ENCODE measurements at regions not wholly inside any gene's neighbourhood (a gene's known extent, or its start where the extent isn't known, plus 50 kb on each side); places are given as distances from the start of the nearest gene placed in this dataset.
A peak's percentile ranks its signal among the peaks of the same experiment; 100 is the strongest.
"Not testable (repeated sequence)": the region's sequence is repeated elsewhere in the genome, so short reads cannot be mapped to it uniquely, and the experiment has no call there.

GRCh38 chr10:21463436-21463835 lies 62.0 kb downstream of the SKIDA1 start:
- DNase-seq (ENCODE audit: low read depth), result no peak

- DNase-seq (ENCODE audit: low read depth), result peak; percentile 5
These were observed 67.2 kb downstream of the SKIDA1 start for GRCh38 chr10:21458126-21458871.

GRCh38 chr10:21456160-21456559 lies 69.3 kb downstream of the SKIDA1 start:
- no peak for DNase-seq (ENCODE audit: low read depth)

GRCh38 chr10:21452203-21452602 lies 73.3 kb downstream of the SKIDA1 start:
- no peak for DNase-seq (ENCODE audit: low read depth)

GRCh38 chr10:21449288-21449966 lies 76.1 kb downstream of the SKIDA1 start:
- DNase-seq (ENCODE audit: low read depth), result no peak

GRCh38 chr10:21445163-21445562 lies 80.3 kb downstream of the SKIDA1 start:
- peak; percentile 5 for DNase-seq (ENCODE audit: low read depth)

- DNase-seq (ENCODE audit: low read depth), result no peak
These were observed 83.9 kb downstream of the SKIDA1 start for GRCh38 chr10:21441625-21442024.

- DNase-seq (ENCODE audit: low read depth), result not testable (repeated sequence)
These were observed 86.6 kb downstream of the SKIDA1 start for GRCh38 chr10:21438914-21439313.

- no peak for DNase-seq (ENCODE audit: low read depth)
These were observed 87.6 kb downstream of the SKIDA1 start for GRCh38 chr10:21437770-21438382.

GRCh38 chr10:21432266-21432665 lies 93.2 kb downstream of the SKIDA1 start:
- no peak for DNase-seq (ENCODE audit: low read depth)

- no peak for DNase-seq (ENCODE audit: low read depth)
These were observed 93.7 kb downstream of the SKIDA1 start for GRCh38 chr10:21431799-21432198.

- peak; percentile 35 for DNase-seq (ENCODE audit: low read depth)
These were observed 97.5 kb downstream of the SKIDA1 start for GRCh38 chr10:21427804-21428481.

GRCh38 chr10:21424459-21424861 lies 101.0 kb downstream of the SKIDA1 start:
- DNase-seq (ENCODE audit: low read depth), result peak; percentile 39

- no peak for DNase-seq (ENCODE audit: low read depth)
These were observed 101.6 kb downstream of the SKIDA1 start for GRCh38 chr10:21423850-21424249.

- DNase-seq (ENCODE audit: low read depth), result no peak
These were observed 102.1 kb downstream of the SKIDA1 start for GRCh38 chr10:21423338-21423737.

- no peak for DNase-seq (ENCODE audit: low read depth)
These were observed 103.7 kb downstream of the SKIDA1 start for GRCh38 chr10:21421794-21422193.

- no peak for DNase-seq (ENCODE audit: low read depth)
These were observed 104.5 kb downstream of the SKIDA1 start for GRCh38 chr10:21421016-21421415.

GRCh38 chr10:21418981-21419576 lies 106.4 kb downstream of the SKIDA1 start:
- DNase-seq (ENCODE audit: low read depth), result peak; percentile 34

GRCh38 chr10:21417172-21417712 lies 108.2 kb downstream of the SKIDA1 start:
- no peak for DNase-seq (ENCODE audit: low read depth)

GRCh38 chr10:21413680-21414079 lies 111.8 kb downstream of the SKIDA1 start:
- DNase-seq (ENCODE audit: low read depth), result no peak

- no peak for DNase-seq (ENCODE audit: low read depth)
These were observed 112.2 kb downstream of the SKIDA1 start for GRCh38 chr10:21413268-21413667.

Measured in renal cortical epithelial cell (primary cell).